HG02885 (cell line): ENCODE measurements at regions not wholly inside any gene's neighbourhood (a gene's known extent, or its start where the extent isn't known, plus 50 kb on each side); places are given as distances from the start of the nearest gene placed in this dataset.

Source experiments
- ATAC-seq: cut with Tn5 transposase; IDR thresholded peaks from one replicate; pipeline ENCODE4 v1.9.1; 2021; ENCODE audit warnings: mild to moderate bottlenecking; ENCODE audit not compliant: unreplicated experiment, poor library complexity

GRCh38 chr2:58926112-58926511 is 685.0 kb upstream of the FANCL start:
- no peak for ATAC-seq

GRCh38 chr2:58925676-58926081 is 684.6 kb upstream of the FANCL start:
- no peak for ATAC-seq

GRCh38 chr2:58923869-58924268 is 682.7 kb upstream of the FANCL start:
- ATAC-seq, result no peak

GRCh38 chr2:58922245-58922644 is 681.1 kb upstream of the FANCL start:
- no peak for ATAC-seq

GRCh38 chr2:58921676-58922075 is 680.6 kb upstream of the FANCL start:
- ATAC-seq, result no peak

- no peak for ATAC-seq
Observed at GRCh38 chr2:58920001-58920400, 678.9 kb upstream of the FANCL start.

- no peak for ATAC-seq
Observed at GRCh38 chr2:58919316-58919715, 678.2 kb upstream of the FANCL start.

- no peak for ATAC-seq
Observed at GRCh38 chr2:58918141-58918540, 677.0 kb upstream of the FANCL start.

- no peak for ATAC-seq
Observed at GRCh38 chr2:58917596-58917995, 676.5 kb upstream of the FANCL start.

GRCh38 chr2:58916063-58916462 is 674.9 kb upstream of the FANCL start:
- ATAC-seq, result no peak

GRCh38 chr2:58914733-58915505 is 673.8 kb upstream of the FANCL start:
- no peak for ATAC-seq

- no peak for ATAC-seq
Observed at GRCh38 chr2:58913082-58913726, 672.1 kb upstream of the FANCL start.

- no peak for ATAC-seq
Observed at GRCh38 chr2:58911877-58912276, 670.8 kb upstream of the FANCL start.

GRCh38 chr2:58908501-58909154 is 667.5 kb upstream of the FANCL start:
- ATAC-seq, result no peak

- no peak for ATAC-seq
Observed at GRCh38 chr2:58907644-58908043, 666.5 kb upstream of the FANCL start.

- ATAC-seq, result no peak
Observed at GRCh38 chr2:58906081-58906645, 665.0 kb upstream of the FANCL start.

GRCh38 chr2:58904095-58904494 is 663.0 kb upstream of the FANCL start:
- no peak for ATAC-seq

- ATAC-seq, result no peak
Observed at GRCh38 chr2:58903427-58903826, 662.3 kb upstream of the FANCL start.

- no peak for ATAC-seq
Observed at GRCh38 chr2:58900246-58901027, 659.3 kb upstream of the FANCL start.

GRCh38 chr2:58899692-58900091 is 658.6 kb upstream of the FANCL start:
- no peak for ATAC-seq
